SU-DHL-6 (cell line): ENCODE measurements at regions not wholly inside any gene's neighbourhood (a gene's known extent, or its start where the extent isn't known, plus 50 kb on each side); places are given as distances from the start of the nearest gene placed in this dataset.

Experiments
- CTCF ChIP-seq: fragments of 200-600 bp; sonication (generic); IDR thresholded peaks from one replicate; pipeline ENCODE4 v1.5.1; 2017; ENCODE audit warnings: antibody characterized with exemption, mild to moderate bottlenecking, low read length, moderate library complexity; ENCODE audit not compliant: insufficient read depth, poor library complexity, severe bottlenecking
- EZH2phosphoT487 ChIP-seq: fragments of 200-600 bp; sonication (generic), shearing (Covaris generic); conservative IDR thresholded peaks from 2 replicates; pipeline ENCODE4 v1.6.1; 2018; ENCODE audit warnings: mild to moderate bottlenecking, antibody characterized with exemption, low read length, moderate library complexity, mixed read lengths

GRCh38 chr10:78451592-78451991 is 417.9 kb downstream of the RPS24 start:
- TF ChIP-seq CTCF, result no peak
- TF ChIP-seq EZH2phosphoT487, result no peak
